Karpas-422 (cell line): ENCODE measurements at regions not wholly inside any gene's neighbourhood (a gene's known extent, or its start where the extent isn't known, plus 50 kb on each side); places are given as distances from the start of the nearest gene placed in this dataset.
A peak's percentile ranks its signal among the peaks of the same experiment; 100 is the strongest.

Experiments
- DNase-seq: peaks from one replicate; pipeline ENCODE4 v3.0.0-alpha.2; 2015
- H2AFZ ChIP-seq: fragments of 200-600 bp; sonication (generic); 2 replicates; pipeline ENCODE4 v1.6.1; 2014; ENCODE audit warnings: antibody characterized with exemption, low read length, mixed read lengths
- H3K27ac ChIP-seq: fragments of 200-600 bp; sonication (generic); 2 replicates; pipeline ENCODE4 v1.5.1; 2014; ENCODE audit warnings: mild to moderate bottlenecking, low read length, moderate library complexity
- H3K27me3 ChIP-seq: fragments of 200-600 bp; sonication (generic); 2 replicates; pipeline ENCODE4 v1.6.1; 2014; ENCODE audit warnings: low read length, mixed read lengths
- H3K36me3 ChIP-seq: fragments of 200-600 bp; sonication (generic); 2 replicates; pipeline ENCODE4 v1.6.1; 2014; ENCODE audit warnings: low read length, mixed read lengths; ENCODE audit not compliant: insufficient read depth
- H3K4me1 ChIP-seq: fragments of 200-600 bp; sonication (generic); 2 replicates; pipeline ENCODE4 v1.6.1; 2014; ENCODE audit warnings: mild to moderate bottlenecking, low read length, mixed read lengths
- H3K4me2 ChIP-seq: fragments of 200-600 bp; sonication (generic); 2 replicates; pipeline ENCODE4 v1.6.1; 2014; ENCODE audit warnings: low read length, low read depth, mild to moderate bottlenecking; ENCODE audit not compliant: poor library complexity, severe bottlenecking
- H3K4me3 ChIP-seq: fragments of 200-600 bp; sonication (generic); 2 replicates; pipeline ENCODE4 v1.5.1; 2014; ENCODE audit warnings: mild to moderate bottlenecking, antibody characterized with exemption, low read length, mixed read lengths
- H3K79me2 ChIP-seq: fragments of 200-600 bp; sonication (generic); 2 replicates; pipeline ENCODE4 v1.6.1; 2014; ENCODE audit warnings: mild to moderate bottlenecking, low read length, mixed read lengths
- H3K9ac ChIP-seq: fragments of 200-600 bp; sonication (generic); 2 replicates; pipeline ENCODE4 v1.6.0; 2014; ENCODE audit warnings: low read length
- H3K9me2 ChIP-seq: fragments of 200-600 bp; sonication (generic), shearing (Covaris generic); replicated peaks from 2 replicates; pipeline ENCODE4 v1.6.0; 2014; ENCODE audit warnings: mild to moderate bottlenecking, low read length, moderate library complexity; ENCODE audit not compliant: insufficient read depth
- H3K9me3 ChIP-seq: fragments of 300-700, 200-600 bp; sonication (generic); 2 replicates; pipeline ENCODE4 v1.6.1; 2014; ENCODE audit warnings: low read length, mixed read lengths
- H4K20me1 ChIP-seq: fragments of 200-600 bp; sonication (generic); 2 replicates; pipeline ENCODE4 v1.6.1; 2014; ENCODE audit warnings: mild to moderate bottlenecking, antibody characterized with exemption, low read length, low read depth; ENCODE audit not compliant: insufficient read depth

DNA sequence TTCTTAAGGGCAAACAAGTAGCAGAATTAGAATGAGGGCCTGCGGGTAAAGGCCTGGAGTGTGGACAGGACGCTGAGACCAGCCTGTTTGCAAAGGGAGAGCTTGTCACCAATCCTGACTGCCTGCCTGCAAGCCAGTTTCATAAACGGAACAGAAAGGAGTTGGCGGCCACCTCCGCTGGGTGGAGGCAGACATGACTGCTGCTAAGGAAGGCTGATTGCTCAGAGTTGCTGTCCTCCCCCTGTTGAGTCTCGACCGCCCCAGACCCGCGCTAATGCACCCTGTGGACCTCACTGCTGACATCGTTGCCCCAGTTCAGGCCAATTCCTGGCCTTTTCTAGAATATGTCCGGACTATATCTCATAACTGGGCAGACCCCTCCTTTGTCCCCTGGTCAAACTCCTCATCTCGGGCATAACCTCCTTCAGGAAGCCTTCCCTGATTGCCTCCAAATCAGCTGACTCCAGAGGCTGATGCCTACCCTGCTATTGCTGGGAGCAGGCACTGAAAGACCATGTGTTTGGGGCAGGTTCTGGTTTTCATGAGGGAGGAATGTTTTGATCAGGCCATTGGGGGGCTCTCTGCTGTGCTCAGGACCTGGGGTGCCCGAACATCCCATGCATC is 153.0 kb upstream of the CIBAR2 start:
- DNase-seq = peak; percentile 47
- Histone ChIP-seq H3K79me2 (no peaks in the 10 kb centered on the region), H3K27ac (no peak overlapping the region), H3K4me3 (no peak overlapping the region), H3K9ac (no peak overlapping the region), H3K4me2 (no peak overlapping the region), H3K4me1 (peaks cover 20% of the 10 kb centered on the region), H3K9me3 (no peaks in the 10 kb centered on the region), H3K9me2 (no peaks in the 10 kb centered on the region), H3K36me3 (no peaks in the 10 kb centered on the region), H4K20me1 (peaks cover 4% of the 10 kb centered on the region; the same call in 1 of the 2 replicates), H3K27me3 (no peaks in the 10 kb centered on the region), H2AFZ (no peak overlapping the region)

DNA sequence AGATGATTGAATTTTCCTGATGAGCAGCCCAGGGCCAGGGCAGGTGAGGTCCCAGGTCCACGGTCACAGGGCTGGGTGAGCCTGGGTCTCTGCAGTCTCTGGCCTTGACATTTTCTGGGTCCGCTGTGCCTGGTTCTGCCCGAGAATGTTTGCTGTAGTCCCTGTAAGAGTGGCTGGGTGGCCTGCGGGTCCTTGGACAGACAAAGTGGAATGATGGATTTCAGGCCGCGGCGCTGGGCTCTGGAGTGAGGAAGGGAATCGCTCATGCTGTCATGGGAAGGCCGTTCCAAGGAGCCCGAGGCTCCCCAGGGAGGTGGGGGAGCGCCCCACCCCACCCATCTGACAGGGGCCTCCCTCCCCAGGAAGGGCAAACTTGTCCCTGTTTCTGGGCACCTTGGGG is 153.5 kb upstream of the CIBAR2 start:
- Histone ChIP-seq H2AFZ (no peak overlapping the region), H4K20me1 (peaks cover 4% of the 10 kb centered on the region; the same call in 1 of the 2 replicates), H3K27me3 (no peaks in the 10 kb centered on the region), H3K9me3 (no peaks in the 10 kb centered on the region), H3K4me3 (no peak overlapping the region), H3K4me2 (no peak overlapping the region), H3K79me2 (no peaks in the 10 kb centered on the region), H3K36me3 (no peaks in the 10 kb centered on the region), H3K9me2 (no peaks in the 10 kb centered on the region), H3K4me1 (peaks cover 18% of the 10 kb centered on the region), H3K27ac (no peak overlapping the region), H3K9ac (no peak overlapping the region)
- DNase-seq = no peak

DNA sequence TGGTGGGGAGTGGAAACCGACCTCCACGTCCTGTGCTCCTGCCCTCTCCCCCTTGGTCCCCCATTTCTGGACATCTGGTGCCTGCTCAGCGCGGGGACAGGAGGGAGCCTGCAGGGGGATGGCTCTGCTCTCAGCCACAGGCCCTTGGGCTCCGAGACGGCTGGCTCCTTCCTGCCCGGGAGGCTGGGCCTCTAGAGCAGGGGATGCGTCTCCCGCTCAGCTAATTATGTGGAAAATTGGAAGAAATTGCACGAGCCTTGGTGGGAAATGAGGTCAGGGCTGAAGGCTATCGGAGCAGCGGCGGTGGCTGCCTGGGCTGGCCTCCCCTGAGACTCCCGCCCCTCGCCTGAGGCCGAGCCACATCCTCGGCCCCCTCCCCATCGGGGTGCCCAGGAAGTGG is 154.6 kb upstream of the CIBAR2 start:
- H4K20me1 ChIP-seq = peaks cover under 1% of the 10 kb centered on the region; the same call in 1 of the 2 replicates

DNA sequence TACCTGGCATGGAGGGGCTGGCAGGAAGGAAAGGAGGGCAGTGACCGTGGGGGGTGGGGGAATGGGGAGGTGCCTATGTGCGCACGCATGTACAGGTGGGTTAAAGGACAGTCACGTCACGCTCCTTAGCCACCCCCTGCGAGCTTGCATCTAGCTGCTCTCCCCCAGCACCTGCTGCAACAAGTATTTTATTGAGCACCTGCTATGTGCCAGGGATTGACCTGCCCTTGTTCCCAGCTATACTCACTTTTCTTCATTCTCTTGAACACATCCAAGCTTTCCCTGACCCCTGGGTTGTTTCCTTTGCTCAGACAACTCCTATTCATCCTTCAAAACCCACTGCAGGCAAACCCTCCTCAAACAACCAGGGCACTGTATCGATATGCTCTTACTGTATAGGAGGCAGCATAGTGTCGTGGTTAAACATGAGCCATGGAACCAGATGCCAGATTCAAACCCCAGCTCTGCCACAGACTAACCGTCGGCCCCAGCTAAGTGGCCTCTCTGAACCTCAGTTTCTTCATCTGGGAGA is 155.2 kb upstream of the CIBAR2 start:
- H2AFZ ChIP-seq = no peak overlapping the region
- no peaks in the 10 kb centered on the region for H3K79me2 ChIP-seq
- H3K27ac ChIP-seq = no peak overlapping the region
- DNase-seq = no peak
- no peaks in the 10 kb centered on the region for H3K9me3 ChIP-seq
- H3K9me2 ChIP-seq = no peaks in the 10 kb centered on the region
- H3K36me3 ChIP-seq = no peaks in the 10 kb centered on the region
- H3K27me3 ChIP-seq = no peaks in the 10 kb centered on the region
- H3K4me1 ChIP-seq = peaks cover 1% of the 10 kb centered on the region; the same call in 1 of the 2 replicates
- H3K4me3 ChIP-seq = no peak overlapping the region
- no peak overlapping the region for H3K9ac ChIP-seq
- no peak overlapping the region for H3K4me2 ChIP-seq
- no peaks in the 10 kb centered on the region; the same call in 1 of the 2 replicates for H4K20me1 ChIP-seq

More for the DNA sequence above, 154.6 kb upstream of the CIBAR2 start:
- no peak for DNase-seq
- Histone ChIP-seq H3K9me2 (no peaks in the 10 kb centered on the region), H3K27ac (no peak overlapping the region), H3K36me3 (no peaks in the 10 kb centered on the region), H2AFZ (no peak overlapping the region), H3K9ac (no peak overlapping the region), H3K79me2 (no peaks in the 10 kb centered on the region), H3K4me1 (peaks cover 7% of the 10 kb centered on the region), H3K4me2 (no peak overlapping the region), H3K9me3 (no peaks in the 10 kb centered on the region), H3K4me3 (no peak overlapping the region), H3K27me3 (no peaks in the 10 kb centered on the region)

DNA sequence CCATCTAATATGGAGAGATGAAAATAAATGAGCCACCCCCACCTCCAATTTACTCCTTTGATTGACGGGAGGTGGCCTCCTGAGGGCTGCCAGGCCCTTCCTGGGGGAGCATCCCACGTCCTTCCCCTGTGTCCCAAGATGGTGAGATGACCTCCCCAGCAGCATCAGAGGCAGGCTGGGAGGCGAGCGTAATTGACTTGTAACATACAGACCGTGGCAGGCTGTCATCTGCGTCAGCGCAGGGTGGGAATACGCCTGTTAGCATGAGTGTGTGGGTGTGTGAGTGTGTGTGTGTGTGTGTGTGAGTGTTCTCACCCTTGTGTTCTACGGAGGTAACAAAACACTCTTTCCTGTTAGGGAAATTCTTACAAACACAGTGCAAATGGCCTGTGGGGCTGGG is 156.9 kb upstream of the CIBAR2 start:
- Histone ChIP-seq H3K36me3 (no peaks in the 10 kb centered on the region), H4K20me1 (no peaks in the 10 kb centered on the region; the same call in 1 of the 2 replicates), H3K9me3 (no peaks in the 10 kb centered on the region), H3K4me3 (no peak overlapping the region), H3K79me2 (no peaks in the 10 kb centered on the region), H3K27me3 (no peaks in the 10 kb centered on the region), H3K4me1 (no peaks in the 10 kb centered on the region), H2AFZ (no peak overlapping the region), H3K9ac (no peak overlapping the region), H3K27ac (no peak overlapping the region), H3K4me2 (no peak overlapping the region), H3K9me2 (no peaks in the 10 kb centered on the region)
- no peak for DNase-seq

DNA sequence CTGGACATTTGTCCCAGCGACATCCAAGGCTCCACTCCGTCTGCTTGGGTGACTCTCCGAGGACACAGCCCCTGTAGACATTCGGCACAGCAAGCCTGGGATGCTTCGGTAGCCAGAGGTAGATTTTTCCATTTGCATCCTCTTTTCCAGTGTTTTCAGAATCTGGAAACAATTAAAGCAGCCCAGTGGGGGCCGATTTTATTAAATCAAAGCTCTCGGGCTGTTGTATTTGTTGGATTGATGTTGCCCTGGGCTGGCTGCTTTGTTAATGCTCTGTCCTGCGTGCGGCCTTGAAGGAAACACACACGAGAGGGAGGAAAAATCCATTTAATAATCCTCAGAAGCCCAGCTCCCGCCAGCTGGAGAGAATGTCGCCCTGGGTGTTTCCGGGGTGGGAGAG is 158.1 kb upstream of the CIBAR2 start:
- H3K79me2 ChIP-seq = no peaks in the 10 kb centered on the region
- no peak overlapping the region for H3K4me2 ChIP-seq
- no peak overlapping the region for H2AFZ ChIP-seq
- H3K36me3 ChIP-seq = no peaks in the 10 kb centered on the region
- H3K9me2 ChIP-seq = no peaks in the 10 kb centered on the region
- H3K4me1 ChIP-seq = no peaks in the 10 kb centered on the region
- no peak overlapping the region for H3K4me3 ChIP-seq
- no peaks in the 10 kb centered on the region; the same call in 1 of the 2 replicates for H4K20me1 ChIP-seq
- no peaks in the 10 kb centered on the region for H3K27me3 ChIP-seq
- DNase-seq = no peak
- H3K27ac ChIP-seq = no peak overlapping the region
- no peak overlapping the region for H3K9ac ChIP-seq
- H3K9me3 ChIP-seq = no peaks in the 10 kb centered on the region

DNA sequence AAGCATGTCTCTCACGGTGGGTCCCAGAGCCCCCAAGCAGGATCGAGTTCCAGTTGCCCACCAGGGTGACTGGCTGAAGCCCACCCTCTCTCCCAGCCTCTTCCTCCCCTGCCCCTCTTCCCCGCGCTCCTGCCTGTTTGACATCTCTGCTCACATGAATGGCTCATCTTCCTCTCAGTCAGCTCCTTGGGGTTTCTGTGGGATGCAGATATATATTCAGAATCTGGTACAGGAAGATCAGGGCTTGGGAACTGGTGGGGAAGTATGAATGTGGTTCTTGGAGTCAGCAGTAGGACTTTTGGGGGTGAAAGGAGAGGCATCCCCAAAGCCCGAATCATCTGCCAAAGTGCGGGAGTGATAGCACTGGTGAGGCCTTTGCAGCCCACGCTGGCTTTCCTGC is 158.9 kb upstream of the CIBAR2 start:
- Histone ChIP-seq H3K27me3 (no peaks in the 10 kb centered on the region), H3K79me2 (no peaks in the 10 kb centered on the region), H3K9me3 (no peaks in the 10 kb centered on the region), H3K4me1 (no peaks in the 10 kb centered on the region), H3K4me2 (no peak overlapping the region), H3K4me3 (no peak overlapping the region), H3K27ac (no peak overlapping the region), H4K20me1 (no peaks in the 10 kb centered on the region; the same call in 1 of the 2 replicates), H3K9ac (no peak overlapping the region), H3K36me3 (no peaks in the 10 kb centered on the region), H3K9me2 (no peaks in the 10 kb centered on the region), H2AFZ (no peak overlapping the region)
- DNase-seq = no peak

DNA sequence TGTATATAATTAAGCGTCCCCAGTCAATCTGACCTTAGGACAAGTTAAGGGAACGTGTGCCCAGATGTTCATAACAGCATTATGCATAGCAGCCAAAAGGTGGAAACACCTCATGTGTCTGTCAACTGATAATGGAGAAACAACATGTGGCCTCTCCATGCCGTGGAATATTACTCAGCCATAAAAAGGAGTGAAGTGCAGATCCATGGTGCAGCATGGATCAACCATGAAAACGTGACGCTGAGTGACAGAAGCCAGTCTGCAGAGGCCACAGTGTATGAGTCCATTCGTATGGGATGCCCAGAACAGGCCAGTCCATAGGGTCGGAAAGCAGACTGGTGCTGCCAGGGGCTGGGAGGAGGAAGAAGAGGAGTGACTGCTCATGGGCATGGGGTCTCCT is 161.0 kb upstream of the CIBAR2 start:
- H3K9ac ChIP-seq = no peak overlapping the region
- no peaks in the 10 kb centered on the region for H3K79me2 ChIP-seq
- H3K4me1 ChIP-seq = no peaks in the 10 kb centered on the region
- DNase-seq = no peak
- no peaks in the 10 kb centered on the region for H4K20me1 ChIP-seq
- H3K4me3 ChIP-seq = no peak overlapping the region
- H3K4me2 ChIP-seq = no peak overlapping the region
- no peak overlapping the region for H3K27ac ChIP-seq
- no peaks in the 10 kb centered on the region for H3K9me3 ChIP-seq
- no peak overlapping the region for H2AFZ ChIP-seq
- no peaks in the 10 kb centered on the region for H3K36me3 ChIP-seq
- H3K9me2 ChIP-seq = no peaks in the 10 kb centered on the region
- H3K27me3 ChIP-seq = no peaks in the 10 kb centered on the region
